SW 1271 (cell line): ENCODE measurements at regions not wholly inside any gene's neighbourhood (a gene's known extent, or its start where the extent isn't known, plus 50 kb on each side); places are given as distances from the start of the nearest gene placed in this dataset.

Experiments used
- DNase-seq, 2 experiments: peaks; one replicate each; lab custom pipeline; 2025; lab: John Stamatoyannopoulos, UW

GRCh38 chr3:103056542-103056941 lies 621.7 kb downstream of the ZPLD1 start:
- DNase-seq = no peak

DNA sequence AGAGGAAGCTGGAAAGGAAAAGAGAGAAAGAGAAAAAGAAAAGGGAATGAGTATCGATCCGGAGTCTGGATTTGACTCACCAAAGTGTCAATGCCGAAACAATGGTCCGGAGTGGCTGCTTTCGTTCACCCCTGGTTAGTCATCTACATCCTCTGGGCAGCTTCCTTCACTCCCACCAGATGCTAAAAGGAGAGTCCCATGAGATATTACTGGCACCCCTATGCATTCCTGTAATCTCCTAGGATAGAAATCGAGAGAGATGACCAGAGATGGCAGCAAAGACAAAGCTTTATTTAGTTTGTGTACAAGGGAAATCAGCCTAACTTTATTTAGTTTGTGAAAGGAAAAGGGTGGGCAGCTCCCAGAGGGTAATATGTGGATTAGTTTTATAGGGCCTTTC lies 622.2 kb downstream of the ZPLD1 start:
- DNase-seq = no peak

- no peak for DNase-seq
These were observed 622.7 kb downstream of the ZPLD1 start for GRCh38 chr3:103057487-103057886.

- no peak for DNase-seq
These were observed 624.6 kb downstream of the ZPLD1 start for GRCh38 chr3:103059432-103059831.

DNA sequence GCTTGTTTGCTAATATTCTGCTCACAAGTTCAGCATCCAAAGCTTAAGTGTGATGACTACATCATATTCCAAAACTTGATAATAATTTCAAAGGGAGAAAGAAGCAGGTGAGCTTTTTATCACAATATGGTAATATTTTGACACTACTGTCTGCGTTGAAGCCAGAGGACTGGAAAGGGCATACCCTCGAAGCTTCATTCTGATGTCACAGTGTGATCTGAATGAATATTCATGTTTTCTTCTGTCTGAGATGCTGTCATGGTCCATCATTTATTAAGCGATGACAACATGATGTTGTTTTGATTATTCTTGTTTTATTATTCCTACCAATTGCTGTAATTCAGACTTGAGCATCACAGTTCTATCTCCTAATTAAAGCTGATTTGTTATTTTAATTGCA lies 625.4 kb downstream of the ZPLD1 start:
- no peak for DNase-seq

DNA sequence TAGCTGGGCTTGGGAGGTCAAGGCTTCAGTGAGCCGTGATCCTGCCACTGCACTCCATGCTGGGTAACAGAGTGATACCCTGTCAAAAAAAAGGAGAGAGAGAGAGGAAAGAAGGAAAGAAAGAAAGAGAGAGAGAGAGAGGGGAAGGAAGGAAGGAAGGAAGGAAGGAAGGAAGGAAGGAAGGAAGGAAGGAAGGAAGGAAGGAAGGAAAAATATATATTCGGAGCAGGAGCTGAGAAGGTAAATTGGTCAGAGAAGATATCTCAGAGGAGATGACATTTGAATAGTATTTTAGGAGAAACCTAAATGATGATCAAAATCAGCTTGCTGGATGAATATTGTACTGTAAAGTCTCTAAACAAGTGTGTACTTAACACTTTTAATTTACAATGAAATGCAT lies 633.1 kb downstream of the ZPLD1 start:
- DNase-seq = no peak

DNA sequence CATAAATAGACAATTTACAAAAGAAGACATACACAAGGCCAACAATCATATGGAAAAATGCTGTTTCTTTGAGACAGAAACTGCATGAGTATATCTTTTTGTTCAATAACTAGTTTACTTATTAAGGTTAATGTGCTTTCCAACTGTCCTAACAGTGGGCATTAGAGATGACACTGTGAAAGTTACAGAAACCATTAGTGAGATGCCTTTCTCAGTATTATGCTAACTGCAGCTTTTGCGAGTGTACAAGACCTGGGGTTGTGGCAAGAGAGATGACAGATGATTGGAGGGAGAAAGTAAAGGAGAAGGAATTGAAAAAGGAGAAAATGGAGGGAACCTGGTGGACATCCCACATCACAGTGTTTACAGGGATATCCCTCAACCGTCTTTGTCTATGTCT lies 640.5 kb downstream of the ZPLD1 start:
- DNase-seq = no peak

DNA sequence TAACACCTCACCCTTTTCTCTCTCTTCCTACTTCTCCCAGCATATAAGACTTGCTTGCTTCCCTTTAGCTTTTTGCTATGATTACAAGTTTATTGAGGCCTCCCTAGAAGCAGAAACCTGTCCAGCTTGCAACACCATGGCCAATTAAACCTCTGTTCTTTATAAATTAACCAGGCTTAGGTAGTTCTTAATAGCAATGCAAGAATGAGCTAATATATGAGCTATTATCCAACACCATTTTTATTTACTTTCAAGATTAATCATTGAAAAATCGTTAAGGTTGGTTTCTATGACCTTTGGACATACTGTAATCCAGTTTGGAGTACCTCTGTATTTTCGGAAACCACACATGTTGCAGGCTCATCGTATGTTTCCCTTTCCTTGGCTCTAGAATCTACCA lies 643.1 kb downstream of the ZPLD1 start:
- no peak for DNase-seq

- DNase-seq = no peak
These were observed 647.7 kb downstream of the ZPLD1 start for GRCh38 chr3:103082501-103082900.

- no peak for DNase-seq
These were observed 649.2 kb downstream of the ZPLD1 start for GRCh38 chr3:103083848-103084631.

DNA sequence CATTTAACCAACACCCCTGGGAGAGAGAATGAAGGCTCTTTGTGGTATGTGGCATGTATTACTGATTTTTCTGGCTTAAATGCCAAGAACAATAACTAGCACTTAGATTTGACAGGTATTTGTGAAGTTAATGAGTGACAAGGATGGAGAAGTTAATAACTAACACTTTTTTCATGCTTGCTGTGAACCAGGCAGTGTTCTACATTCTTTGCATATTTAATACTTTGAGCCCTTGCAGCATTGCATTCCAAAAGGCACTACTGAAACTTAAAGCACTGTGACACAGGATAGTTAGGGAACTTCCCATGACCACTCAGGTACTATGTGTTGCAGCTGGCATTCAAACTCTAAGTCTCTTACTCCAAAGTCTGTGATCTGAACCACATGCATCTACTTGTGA lies 650.6 kb downstream of the ZPLD1 start:
- no peak for DNase-seq

- DNase-seq = no peak
These were observed 654.9 kb downstream of the ZPLD1 start for GRCh38 chr3:103089758-103090157.

- DNase-seq = no peak
These were observed 670.4 kb downstream of the ZPLD1 start for GRCh38 chr3:103105206-103105605.

DNA sequence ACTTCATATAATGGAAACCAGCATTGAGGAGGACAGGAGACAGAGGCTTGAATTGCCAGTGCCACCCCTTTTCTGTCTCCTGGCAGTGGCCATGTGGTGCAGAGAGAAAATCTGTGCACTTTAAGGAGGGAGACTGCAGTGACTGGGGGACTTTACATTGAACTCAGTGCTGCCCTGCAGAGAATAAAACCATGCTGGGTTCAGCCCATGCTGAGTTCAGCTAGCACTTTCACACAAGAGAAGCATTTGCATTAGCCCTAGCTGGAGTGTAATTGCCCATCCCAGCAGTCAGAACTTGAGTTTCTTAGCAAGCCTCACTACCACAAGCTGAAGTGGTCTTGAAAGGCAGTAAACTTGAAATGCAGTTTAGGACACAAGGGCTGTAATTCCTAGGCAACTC lies 677.5 kb downstream of the ZPLD1 start:
- no peak for DNase-seq

GRCh38 chr3:103126115-103126514 lies 691.3 kb downstream of the ZPLD1 start:
- no peak for DNase-seq

- no peak for DNase-seq
These were observed 692.3 kb downstream of the ZPLD1 start for GRCh38 chr3:103127098-103127630.

- no peak for DNase-seq
These were observed 692.9 kb downstream of the ZPLD1 start for GRCh38 chr3:103127737-103128136.

- no peak for DNase-seq
These were observed 699.4 kb downstream of the ZPLD1 start for GRCh38 chr3:103134023-103134724.

DNA sequence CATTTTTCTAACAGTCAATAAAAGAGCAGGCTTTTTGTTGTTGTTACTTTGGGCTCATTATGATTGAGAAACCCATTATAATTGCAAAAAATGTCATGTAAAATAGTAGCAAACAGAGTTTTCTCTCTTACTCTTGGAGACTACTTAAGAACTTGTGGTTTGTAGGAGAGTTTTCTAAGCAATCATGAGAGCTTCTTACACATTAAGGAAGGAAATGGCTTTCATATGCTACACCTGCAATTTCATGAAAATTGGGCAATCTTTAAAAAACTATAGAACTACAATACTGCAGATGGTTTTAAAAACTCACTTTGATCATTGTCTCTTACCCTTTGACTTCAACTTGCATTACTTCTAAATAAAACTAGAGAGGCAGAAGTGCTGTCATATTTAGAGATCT lies 701.8 kb downstream of the ZPLD1 start:
- DNase-seq = no peak

DNA sequence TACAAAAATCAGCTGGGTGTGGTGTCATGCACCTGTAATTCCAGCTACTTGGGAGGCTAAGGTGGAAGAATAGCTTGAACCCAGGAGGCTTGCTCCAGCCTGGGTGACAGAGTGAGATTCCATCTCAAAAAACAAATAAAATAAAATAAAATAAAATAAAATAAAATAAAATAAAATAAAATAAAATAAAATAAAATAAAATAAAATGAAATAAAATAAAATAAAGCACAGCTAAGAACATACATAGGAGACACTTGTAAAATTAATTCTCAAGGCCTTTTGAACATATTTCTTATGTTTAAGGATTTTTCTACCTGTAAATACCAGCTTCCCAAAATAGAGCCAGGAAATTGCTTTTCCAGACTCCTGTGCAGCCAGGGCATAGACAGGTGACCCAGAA lies 703.0 kb downstream of the ZPLD1 start:
- DNase-seq = no peak

DNA sequence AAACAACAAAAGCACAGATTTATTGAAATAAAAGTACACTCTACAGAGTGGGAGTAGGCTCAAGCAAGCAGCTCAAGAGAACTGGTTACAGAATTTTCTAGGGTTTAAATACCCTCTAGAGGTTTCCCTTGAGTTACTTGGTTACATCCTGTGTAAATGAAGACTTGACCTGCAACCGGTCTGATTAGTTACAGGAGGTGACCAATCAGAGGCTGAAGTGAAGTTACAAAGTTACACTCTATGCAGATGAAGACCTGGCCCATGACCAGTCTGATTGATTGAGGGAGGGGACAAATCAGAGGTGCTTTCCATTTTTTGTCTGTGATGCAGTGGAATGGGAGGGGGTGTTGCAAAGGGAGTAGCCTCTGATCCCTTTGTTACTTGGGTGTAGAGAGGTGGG lies 723.4 kb downstream of the ZPLD1 start:
- DNase-seq = no peak

DNA sequence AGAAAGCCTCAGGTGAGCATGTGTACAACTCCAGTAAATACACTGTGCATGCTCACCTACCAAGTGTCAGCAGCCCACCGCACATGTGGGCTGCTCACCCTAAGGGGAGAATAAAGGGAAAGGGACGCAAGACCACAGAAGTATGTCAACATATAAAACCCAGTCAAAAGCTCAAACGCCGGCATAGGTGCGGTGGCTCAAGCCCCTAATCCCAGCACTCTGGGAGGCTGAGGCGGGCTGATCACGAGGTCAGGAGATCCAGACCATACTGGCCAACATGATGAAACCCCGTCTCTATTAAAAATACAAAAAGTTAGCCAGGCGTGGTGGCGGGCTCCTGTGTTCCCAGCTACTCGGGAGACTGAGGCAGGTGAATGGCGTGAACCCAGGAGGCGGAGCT lies 732.1 kb downstream of the ZPLD1 start:
- no peak for DNase-seq

DNA sequence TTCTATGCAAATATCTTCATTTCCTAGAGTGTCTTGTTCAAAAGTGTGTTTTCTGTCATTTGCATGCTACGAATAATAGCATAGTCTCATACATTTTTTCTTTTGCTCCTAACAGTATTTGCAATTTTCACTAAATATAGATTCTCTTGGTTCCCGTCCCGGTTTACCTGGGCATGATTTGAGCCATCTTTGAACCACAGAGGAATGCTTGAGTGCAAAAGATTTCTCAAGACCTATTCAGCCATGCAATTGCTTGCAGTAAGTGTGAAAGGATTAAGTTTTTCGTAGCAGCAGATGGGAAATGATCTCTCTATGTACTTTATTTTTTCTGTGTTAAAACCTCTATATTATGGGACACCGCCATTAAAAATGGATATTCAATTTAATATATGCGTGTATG lies 733.0 kb downstream of the ZPLD1 start:
- DNase-seq = no peak

GRCh38 chr3:103169289-103169688 lies 734.5 kb downstream of the ZPLD1 start:
- no peak for DNase-seq
